BE2C (cell line): ENCODE measurements at regions not wholly inside any gene's neighbourhood (a gene's known extent, or its start where the extent isn't known, plus 50 kb on each side); places are given as distances from the start of the nearest gene placed in this dataset.

ENCODE experiments used
- DNase-seq: peaks from one replicate; pipeline ENCODE4 v3.0.0-alpha.2; 2020
- H3K27me3 ChIP-seq: fragments of 250-450 bp; sonication (Bioruptor Pico); 2 replicates; pipeline ENCODE4 v1.5.1; 2020; ENCODE audit warnings: mild to moderate bottlenecking
- H3K36me3 ChIP-seq: fragments of 250-450 bp; sonication (Bioruptor Pico); 2 replicates; pipeline ENCODE4 v1.5.1; 2020; ENCODE audit warnings: mild to moderate bottlenecking
- H3K4me1 ChIP-seq: fragments of 250-450 bp; sonication (Bioruptor Pico); 2 replicates; pipeline ENCODE4 v1.5.1; 2020
- H3K4me3 ChIP-seq: 2 replicates; pipeline ENCODE4 v1.5.1; 2011; ENCODE audit warnings: low read depth, low read length
- H3K9me3 ChIP-seq: fragments of 250-450 bp; sonication (Bioruptor Pico); 2 replicates; pipeline ENCODE4 v1.5.1; 2020
- CTCF ChIP-seq: IDR thresholded peaks from 2 replicates; pipeline ENCODE4 v1.5.1; 2012; ENCODE audit warnings: mild to moderate bottlenecking, low read depth, low read length

GRCh38 chr17:52244689-52245088 is 86.2 kb upstream of the CA10 start:
- no peak for DNase-seq
- Histone ChIP-seq H3K4me1 (no peaks in the 10 kb centered on the region), H3K4me3 (no peak overlapping the region), H3K27me3 (no peaks in the 10 kb centered on the region), H3K9me3 (no peaks in the 10 kb centered on the region), H3K36me3 (no peaks in the 10 kb centered on the region)
- no peak for TF ChIP-seq CTCF

GRCh38 chr17:52242268-52242667 is 83.8 kb upstream of the CA10 start:
- Histone ChIP-seq H3K4me3 (no peak overlapping the region), H3K9me3 (no peaks in the 10 kb centered on the region), H3K4me1 (peaks cover 5% of the 10 kb centered on the region; the same call in 1 of the 2 replicates), H3K36me3 (no peaks in the 10 kb centered on the region), H3K27me3 (no peaks in the 10 kb centered on the region)
- no peak for TF ChIP-seq CTCF
- DNase-seq = no peak

GRCh38 chr17:52237151-52237550 is 78.6 kb upstream of the CA10 start:
- no peak for DNase-seq
- Histone ChIP-seq H3K36me3 (no peaks in the 10 kb centered on the region), H3K9me3 (no peaks in the 10 kb centered on the region)

GRCh38 chr17:52235516-52235915 is 77.0 kb upstream of the CA10 start:
- Histone ChIP-seq H3K27me3 (no peaks in the 10 kb centered on the region), H3K4me3 (no peak overlapping the region), H3K36me3 (no peaks in the 10 kb centered on the region), H3K4me1 (peaks cover 36% of the 10 kb centered on the region), H3K9me3 (no peaks in the 10 kb centered on the region)
- peak; percentile 77 for DNase-seq
- TF ChIP-seq CTCF = no peak

More at GRCh38 chr17:52237151-52237550, 78.6 kb upstream of the CA10 start:
- TF ChIP-seq CTCF = no peak
- Histone ChIP-seq H3K4me1 (peaks cover 21% of the 10 kb centered on the region), H3K27me3 (no peaks in the 10 kb centered on the region), H3K4me3 (no peak overlapping the region)

GRCh38 chr17:52233632-52234031 is 75.1 kb upstream of the CA10 start:
- Histone ChIP-seq H3K27me3 (no peaks in the 10 kb centered on the region), H3K9me3 (no peaks in the 10 kb centered on the region), H3K36me3 (no peaks in the 10 kb centered on the region), H3K4me3 (no peak overlapping the region), H3K4me1 (peaks cover 32% of the 10 kb centered on the region)
- DNase-seq = no peak
- no peak for TF ChIP-seq CTCF

- Histone ChIP-seq H3K36me3 (no peaks in the 10 kb centered on the region), H3K4me3 (no peak overlapping the region), H3K27me3 (no peaks in the 10 kb centered on the region), H3K9me3 (no peaks in the 10 kb centered on the region), H3K4me1 (peaks cover 32% of the 10 kb centered on the region)
- DNase-seq = no peak
- no peak for TF ChIP-seq CTCF
Observed at GRCh38 chr17:52233176-52233575, 74.7 kb upstream of the CA10 start.
